GM10248 (cell line): ENCODE measurements at regions not wholly inside any gene's neighbourhood (a gene's known extent, or its start where the extent isn't known, plus 50 kb on each side); places are given as distances from the start of the nearest gene placed in this dataset.

Source experiments
- CTCF ChIA-PET: fragments of 300-600 bp; sonication (Branson Sonifier 250); formaldehyde crosslinking; extraction: SDS; loops from one replicate; lab custom pipeline; 2021; ENCODE audit warnings: antibody characterized with exemption; lab: Yijun Ruan, JAX
- POLR2A ChIA-PET: fragments of 350-650 bp; sonication (Branson Sonifier 250); formaldehyde crosslinking; extraction: SDS; loops from one replicate; lab custom pipeline; 2020; ENCODE audit warnings: antibody characterized with exemption; lab: Yijun Ruan, JAX
- DNase-seq: peaks from one replicate; pipeline ENCODE4 v3.0.0; 2012; ENCODE audit errors: extremely low spot score
- TF ChIP-seq, protein P1 (sequence below): IDR thresholded peaks from 2 replicates; pipeline ENCODE4 v1.5.1; 2012; ENCODE audit warnings: mild to moderate bottlenecking, low read depth; ENCODE audit errors: extremely low read depth, missing control alignments, control extremely low read depth

DNA sequence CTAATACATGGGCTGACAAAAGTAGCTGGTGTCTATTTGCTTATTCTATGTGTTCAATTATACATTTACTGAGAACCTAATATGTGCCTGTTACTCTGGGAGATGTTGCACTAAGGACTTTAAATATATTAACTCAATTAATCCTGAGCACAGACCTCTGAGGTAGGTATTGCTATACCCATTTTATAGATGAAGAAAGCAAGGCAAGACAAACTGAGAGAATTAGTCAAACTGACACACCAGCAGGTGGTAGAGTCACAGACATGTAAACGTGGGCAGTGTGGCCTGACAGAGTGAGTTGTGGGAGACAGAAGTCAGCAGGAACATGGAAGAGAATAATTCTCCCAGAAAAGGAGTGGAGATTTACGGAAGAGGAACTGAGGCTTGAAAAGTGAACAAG is 428.9 kb downstream of the LPIN1 start:
- ChIA-PET CTCF (no interaction called here), POLR2A (no interaction called here)
- no peak for DNase-seq
- TF ChIP-seq, protein P1, sequence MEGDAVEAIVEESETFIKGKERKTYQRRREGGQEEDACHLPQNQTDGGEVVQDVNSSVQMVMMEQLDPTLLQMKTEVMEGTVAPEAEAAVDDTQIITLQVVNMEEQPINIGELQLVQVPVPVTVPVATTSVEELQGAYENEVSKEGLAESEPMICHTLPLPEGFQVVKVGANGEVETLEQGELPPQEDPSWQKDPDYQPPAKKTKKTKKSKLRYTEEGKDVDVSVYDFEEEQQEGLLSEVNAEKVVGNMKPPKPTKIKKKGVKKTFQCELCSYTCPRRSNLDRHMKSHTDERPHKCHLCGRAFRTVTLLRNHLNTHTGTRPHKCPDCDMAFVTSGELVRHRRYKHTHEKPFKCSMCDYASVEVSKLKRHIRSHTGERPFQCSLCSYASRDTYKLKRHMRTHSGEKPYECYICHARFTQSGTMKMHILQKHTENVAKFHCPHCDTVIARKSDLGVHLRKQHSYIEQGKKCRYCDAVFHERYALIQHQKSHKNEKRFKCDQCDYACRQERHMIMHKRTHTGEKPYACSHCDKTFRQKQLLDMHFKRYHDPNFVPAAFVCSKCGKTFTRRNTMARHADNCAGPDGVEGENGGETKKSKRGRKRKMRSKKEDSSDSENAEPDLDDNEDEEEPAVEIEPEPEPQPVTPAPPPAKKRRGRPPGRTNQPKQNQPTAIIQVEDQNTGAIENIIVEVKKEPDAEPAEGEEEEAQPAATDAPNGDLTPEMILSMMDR = no peak

DNA sequence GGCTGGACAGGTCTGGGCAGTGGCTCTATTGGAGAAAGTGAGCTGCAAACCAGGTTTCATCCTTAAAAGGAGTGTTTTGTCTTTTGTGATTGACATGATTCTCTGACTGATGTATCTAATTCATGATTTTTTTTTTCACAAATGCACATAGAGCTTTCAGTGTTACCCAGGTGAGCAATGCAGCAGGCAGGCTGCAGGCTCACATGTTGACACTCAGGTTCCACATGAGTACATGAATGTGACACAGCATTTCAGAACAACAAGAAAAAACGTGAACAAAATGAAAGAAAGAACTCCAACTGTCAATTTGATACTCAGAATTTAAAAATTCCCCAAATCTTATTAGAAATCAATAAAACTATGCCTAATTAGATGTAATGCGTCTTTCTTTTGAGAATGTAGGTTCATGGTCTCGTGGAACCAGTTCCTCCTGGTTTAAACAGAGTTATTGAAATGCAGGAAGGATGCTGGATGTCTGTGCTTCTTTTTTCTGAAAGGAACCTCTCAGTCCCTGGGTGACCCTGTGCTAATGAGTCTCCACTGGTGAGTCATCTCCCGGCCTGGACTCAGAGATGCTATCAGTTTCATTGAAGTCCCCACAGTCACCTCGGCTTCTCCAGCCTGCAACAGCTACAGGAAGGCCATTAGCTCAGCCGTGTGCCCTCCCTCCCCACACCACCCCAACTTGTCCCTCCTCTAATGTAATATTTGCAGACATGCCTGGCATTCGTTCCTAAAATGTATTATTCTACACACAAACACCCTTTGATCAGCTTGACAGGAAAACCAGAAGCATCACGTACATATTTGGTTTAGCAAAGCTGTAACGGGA is 430.4 kb downstream of the LPIN1 start:
- DNase-seq = peak; percentile 27
- POLR2A ChIA-PET = interaction anchor here (0.7 kb wide), 1 partner anchor 38 kb away, joined by 3 read pairs; no protein-coding TSS in a partner anchor
- TF ChIP-seq, protein P1 = no peak
- CTCF ChIA-PET = no interaction called here

DNA sequence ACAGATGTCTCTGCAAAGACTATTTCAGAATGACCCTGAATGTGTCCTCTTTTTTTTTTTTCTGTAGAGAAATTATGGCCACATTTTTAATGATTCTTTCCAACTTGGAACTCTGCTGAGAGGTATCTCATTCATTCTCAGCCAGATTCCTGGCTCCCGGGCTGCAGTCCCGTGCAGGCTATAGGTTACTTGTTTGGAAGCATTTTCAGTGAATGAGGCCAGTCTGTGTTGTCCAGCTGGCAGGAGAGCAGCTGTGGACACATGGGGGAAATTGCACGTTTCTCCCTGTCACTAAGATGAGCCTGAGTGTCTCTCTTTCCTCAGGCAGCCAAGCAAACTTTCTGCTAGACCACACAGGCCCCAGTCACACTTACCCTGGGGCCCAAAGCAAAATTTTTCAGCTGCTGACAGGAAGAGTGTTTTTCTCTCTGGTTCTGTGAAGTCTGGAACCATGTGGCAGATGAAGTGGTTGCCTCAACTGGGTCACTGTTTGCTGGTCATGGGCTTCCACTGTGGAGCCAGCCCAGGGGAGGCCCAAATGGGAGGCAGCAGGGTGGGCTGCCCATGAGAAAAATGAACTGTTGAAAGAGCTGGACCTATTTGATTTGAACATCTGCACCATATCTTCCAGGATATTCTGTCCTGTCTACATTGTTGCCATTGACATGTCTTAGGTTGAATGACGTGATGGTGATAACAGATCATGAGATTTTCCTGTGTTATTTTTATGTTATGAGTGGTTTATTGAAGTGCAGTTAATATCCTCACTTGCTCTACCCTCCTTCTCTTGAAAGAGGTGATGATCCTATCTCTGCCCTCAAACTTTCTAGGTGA is 431.2 kb downstream of the LPIN1 start:
- no peak for DNase-seq
- CTCF ChIA-PET = no interaction called here
- POLR2A ChIA-PET = interaction anchor here (0.7 kb wide), 1 partner anchor 37 kb away, joined by 3 read pairs; no protein-coding TSS in a partner anchor

DNA sequence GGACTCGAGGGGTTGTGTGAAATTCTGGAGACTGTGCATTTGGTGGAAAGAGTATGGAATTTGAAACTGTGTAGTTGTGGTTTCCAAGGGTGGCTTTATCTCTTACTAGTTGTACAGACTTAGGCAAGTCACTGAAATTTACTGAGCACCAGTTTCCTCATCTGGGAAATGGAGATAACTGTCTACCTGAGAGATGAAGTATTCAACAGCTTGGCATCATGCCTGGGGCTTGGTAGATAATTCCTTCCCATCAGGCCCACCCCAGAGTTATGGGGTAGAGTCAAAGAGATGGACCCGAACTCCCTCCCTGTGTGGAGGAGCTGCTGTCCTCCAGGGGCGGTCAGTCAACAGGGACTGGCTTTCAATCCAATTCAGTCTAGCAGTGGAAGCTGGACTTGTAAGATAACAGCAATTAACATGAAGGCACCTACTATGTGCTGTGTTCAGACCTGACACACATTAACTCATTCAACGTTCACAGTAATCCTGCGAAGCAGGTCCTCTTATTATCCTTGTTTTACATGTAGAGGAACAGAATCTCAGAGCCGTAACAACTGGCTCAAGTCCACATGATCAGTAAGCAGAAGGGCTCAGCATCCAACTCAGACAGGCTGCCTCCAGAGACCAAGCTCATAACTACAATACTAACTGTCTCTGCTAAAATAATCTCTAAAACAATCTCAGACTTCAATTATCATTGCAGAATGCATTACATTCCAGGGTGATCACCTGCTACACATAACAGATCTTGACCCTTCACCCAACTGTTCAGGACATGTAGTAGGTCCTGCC is 432.1 kb downstream of the LPIN1 start:
- ChIA-PET CTCF (interaction anchor here (1.2 kb wide), 1 partner anchor 21 kb away, joined by 3 read pairs; no protein-coding TSS in a partner anchor), POLR2A (no interaction called here)
- DNase-seq = no peak
- TF ChIP-seq, protein P1 = no peak

More for the DNA sequence above, 431.2 kb downstream of the LPIN1 start:
- TF ChIP-seq, protein P1 = no peak

DNA sequence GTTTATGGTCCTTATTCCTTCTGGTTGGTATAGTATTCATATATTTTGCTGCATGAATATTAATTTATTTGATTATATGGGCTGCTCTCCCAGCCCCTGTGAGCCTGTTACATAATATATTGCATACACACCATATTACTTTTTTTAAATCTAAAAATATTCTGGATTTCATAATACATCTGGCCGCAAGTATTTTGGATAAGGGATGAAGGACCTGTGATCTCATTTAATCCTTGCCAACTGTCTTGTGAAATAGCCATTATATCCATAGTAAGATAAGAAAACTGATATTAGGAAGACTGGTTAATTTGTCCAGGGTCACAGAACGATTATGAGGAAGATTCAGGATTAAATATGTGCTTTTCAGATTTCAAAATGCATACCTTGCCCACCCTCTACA is 433.6 kb downstream of the LPIN1 start:
- ChIA-PET POLR2A (no interaction called here), CTCF (interaction anchor here (1.3 kb wide), 1 partner anchor 11 kb away, joined by 4 read pairs; no protein-coding TSS in a partner anchor)
- TF ChIP-seq, protein P1 = no peak
- no peak for DNase-seq
